HG03571 (cell line): ENCODE measurements at regions not wholly inside any gene's neighbourhood (a gene's known extent, or its start where the extent isn't known, plus 50 kb on each side); places are given as distances from the start of the nearest gene placed in this dataset.

Experiments used
- ATAC-seq: cut with Tn5 transposase; IDR thresholded peaks from one replicate; pipeline ENCODE4 v1.9.1; 2021; ENCODE audit not compliant: unreplicated experiment

GRCh38 chr17:70862295-70862694 lies 693.0 kb downstream of the KCNJ2 start:
- no peak for ATAC-seq

GRCh38 chr17:70863436-70864248 lies 694.3 kb downstream of the KCNJ2 start:
- no peak for ATAC-seq

GRCh38 chr17:70865993-70866804 lies 696.9 kb downstream of the KCNJ2 start:
- ATAC-seq, result no peak

- no peak for ATAC-seq
Observed at GRCh38 chr17:70868149-70868548, 698.8 kb downstream of the KCNJ2 start.

- ATAC-seq, result no peak
Observed at GRCh38 chr17:70869402-70870085, 700.2 kb downstream of the KCNJ2 start.

- ATAC-seq, result no peak
Observed at GRCh38 chr17:70871180-70871818, 702.0 kb downstream of the KCNJ2 start.

- no peak for ATAC-seq
Observed at GRCh38 chr17:70872103-70872502, 702.8 kb downstream of the KCNJ2 start.

GRCh38 chr17:70875729-70876310 lies 706.5 kb downstream of the KCNJ2 start:
- no peak for ATAC-seq

- no peak for ATAC-seq
Observed at GRCh38 chr17:70878879-70879278, 709.5 kb downstream of the KCNJ2 start.

- no peak for ATAC-seq
Observed at GRCh38 chr17:70879401-70879800, 710.1 kb downstream of the KCNJ2 start.

- no peak for ATAC-seq
Observed at GRCh38 chr17:70881093-70881492, 711.8 kb downstream of the KCNJ2 start.

GRCh38 chr17:70882504-70882903 lies 713.2 kb downstream of the KCNJ2 start:
- no peak for ATAC-seq

- no peak for ATAC-seq
Observed at GRCh38 chr17:70886648-70887047, 717.3 kb downstream of the KCNJ2 start.

GRCh38 chr17:70888324-70888723 lies 719.0 kb downstream of the KCNJ2 start:
- no peak for ATAC-seq

- no peak for ATAC-seq
Observed at GRCh38 chr17:70891306-70891705, 722.0 kb downstream of the KCNJ2 start.

GRCh38 chr17:70892527-70892926 lies 723.2 kb downstream of the KCNJ2 start:
- no peak for ATAC-seq

GRCh38 chr17:70896843-70897242 lies 727.5 kb downstream of the KCNJ2 start:
- ATAC-seq, result no peak

- ATAC-seq, result no peak
Observed at GRCh38 chr17:70897446-70897845, 728.1 kb downstream of the KCNJ2 start.

GRCh38 chr17:70901870-70902269 lies 732.5 kb downstream of the KCNJ2 start:
- ATAC-seq, result no peak

GRCh38 chr17:70905796-70906195 lies 736.5 kb downstream of the KCNJ2 start:
- ATAC-seq, result no peak

- no peak for ATAC-seq
Observed at GRCh38 chr17:70906808-70907207, 737.5 kb downstream of the KCNJ2 start.
